22Rv1 (cell line): ENCODE measurements at regions not wholly inside any gene's neighbourhood (a gene's known extent, or its start where the extent isn't known, plus 50 kb on each side); places are given as distances from the start of the nearest gene placed in this dataset.

Experiments used
- CTCF ChIP-seq: fragments of 450-650 bp; IDR thresholded peaks from 2 replicates; pipeline ENCODE4 v1.5.1; 2017; ENCODE audit warnings: mild to moderate bottlenecking
- ZFX ChIP-seq: fragments of 450-650 bp; IDR thresholded peaks from 2 replicates; pipeline ENCODE4 v1.6.1; 2017; ENCODE audit warnings: antibody characterized with exemption, borderline replicate concordance

GRCh38 chr11:28488336-28488735 is 380.1 kb downstream of the METTL15 start:
- TF ChIP-seq CTCF (no peak), ZFX (no peak)
